Endothelial cell of umbilical vein (primary cell): ENCODE measurements at regions not wholly inside any gene's neighbourhood (a gene's known extent, or its start where the extent isn't known, plus 50 kb on each side); places are given as distances from the start of the nearest gene placed in this dataset.

Experiments used
- BruUV-seq: library from RNA; stranded (reverse); fragments of 400-500 nt; replicated peaks from 2 replicates; lab custom pipeline; 2021; lab: Mats Ljungman, UMichigan
- CTCF ChIA-PET: fragments of 300-600, 350-600 bp; sonication (Branson Sonifier 250); formaldehyde crosslinking; loops from one replicate; lab custom pipeline; 2021; ENCODE audit warnings: antibody characterized with exemption, inconsistent platforms; lab: Charles Lee
- POLR2A ChIA-PET: fragments of 300-600, 350-600 bp; sonication (Branson Sonifier 250); formaldehyde crosslinking; loops from one replicate; lab custom pipeline; 2021; ENCODE audit warnings: antibody characterized with exemption, inconsistent platforms; lab: Charles Lee
- DNase-seq: peaks from one replicate; pipeline ENCODE4 v3.0.0-alpha.2; 2011; ENCODE audit warnings: low read depth, low spot score
- FAIRE-seq: peaks from 2 replicates; lab custom pipeline; 2011; peaks lifted over from hg19 to GRCh38; lab: Jason Lieb, UNC
- H2AFZ ChIP-seq: 2 replicates; pipeline ENCODE4 v1.6.0; 2012; ENCODE audit warnings: low read depth, low read length, control low read depth, inconsistent platforms
- H3K27ac ChIP-seq: 2 replicates; pipeline ENCODE4 v1.5.1; 2011; ENCODE audit warnings: low read depth, mild to moderate bottlenecking, control low read depth, low read length, moderate library complexity; ENCODE audit not compliant: insufficient read depth
- H3K27me3 ChIP-seq, 2 experiments: 2 replicates each; pipeline versions ENCODE4 v1.6.0 to v1.6.1; 2011; ENCODE audit warnings: low read length in 2 of 2, mixed read lengths in 1 of 2; ENCODE audit not compliant: control insufficient read depth in 2 of 2, insufficient read depth in 2 of 2
- H3K36me3 ChIP-seq, 2 experiments: 2 replicates in 1 of 2; 3 replicates in 1 of 2; pipeline ENCODE4 v1.5.1; 2011; ENCODE audit warnings: low read length in 2 of 2, mild to moderate bottlenecking in 1 of 2, moderate library complexity in 1 of 2; ENCODE audit not compliant: control insufficient read depth in 2 of 2, insufficient read depth in 2 of 2; ENCODE audit errors: extremely low read depth in 1 of 2
- H3K4me1 ChIP-seq: 3 replicates; pipeline ENCODE4 v1.5.1; 2011; ENCODE audit warnings: mild to moderate bottlenecking, low read length; ENCODE audit not compliant: control insufficient read depth, insufficient read depth; ENCODE audit errors: extremely low read depth
- H3K4me2 ChIP-seq: 2 replicates; pipeline ENCODE4 v1.6.1; 2011; ENCODE audit warnings: low read length, control low read depth, mixed read lengths; ENCODE audit not compliant: insufficient read depth
- H3K4me3 ChIP-seq, 3 experiments: fragments of 200-600 bp in 1 of 3; sonication (generic), shearing (Covaris generic) in 1 of 3; replicated peaks in 1 of 3; 2 replicates each; pipeline ENCODE4 v1.5.1; 2011 to 2016; ENCODE audit warnings: control low read depth in 3 of 3, low read length in 3 of 3, mild to moderate bottlenecking in 2 of 3, inconsistent platforms in 1 of 3, low read depth in 1 of 3, moderate library complexity in 1 of 3; ENCODE audit not compliant: insufficient read depth in 1 of 3
- H3K79me2 ChIP-seq: 2 replicates; pipeline ENCODE4 v1.6.0; 2012; ENCODE audit warnings: low read length, inconsistent platforms; ENCODE audit not compliant: control insufficient read depth, insufficient read depth
- H3K9ac ChIP-seq: replicated peaks from 2 replicates; pipeline ENCODE3; 2011; ENCODE audit warnings: low read length, control low read depth; ENCODE audit not compliant: insufficient read depth; ENCODE audit errors: extremely low read depth
- H3K9me1 ChIP-seq: replicated peaks from 3 replicates; pipeline ENCODE4 v1.6.0; 2011; ENCODE audit warnings: mild to moderate bottlenecking, low read length; ENCODE audit not compliant: control insufficient read depth, insufficient read depth; ENCODE audit errors: extremely low read depth
- H3K9me3 ChIP-seq: replicated peaks from 2 replicates; pipeline ENCODE4 v1.5.1; 2012; ENCODE audit warnings: low read length, inconsistent platforms; ENCODE audit not compliant: control insufficient read depth, insufficient read depth
- H4K20me1 ChIP-seq: replicated peaks from 2 replicates; pipeline ENCODE3; 2011; ENCODE audit warnings: mild to moderate bottlenecking, low read length; ENCODE audit not compliant: control insufficient read depth, insufficient read depth; ENCODE audit errors: extremely low read depth
- EZH2 ChIP-seq: IDR thresholded peaks from 2 replicates; pipeline ENCODE4 v1.6.1; 2012; ENCODE audit warnings: borderline replicate concordance, low read depth, mild to moderate bottlenecking, moderate library complexity, low read length, inconsistent platforms; ENCODE audit not compliant: severe bottlenecking
- FOS ChIP-seq: IDR thresholded peaks from 2 replicates; pipeline ENCODE4 v1.6.1; 2011; ENCODE audit warnings: mild to moderate bottlenecking, low read length, moderate library complexity, borderline replicate concordance; ENCODE audit not compliant: insufficient read depth
- GATA2 ChIP-seq: IDR thresholded peaks from 2 replicates; pipeline ENCODE4 v1.7.0; 2011; ENCODE audit warnings: low read depth, mild to moderate bottlenecking, moderate library complexity, mixed read lengths, low read length; ENCODE audit not compliant: insufficient read length, insufficient read depth
- JUN ChIP-seq: IDR thresholded peaks from 2 replicates; pipeline ENCODE4 v1.6.1; 2011; ENCODE audit warnings: borderline replicate concordance, low read depth; ENCODE audit not compliant: insufficient read length, insufficient read depth
- MYC ChIP-seq: IDR thresholded peaks from one replicate; pipeline ENCODE4 v1.6.1; 2011; ENCODE audit warnings: mild to moderate bottlenecking, low read depth, low read length
- POLR2A ChIP-seq: IDR thresholded peaks from 2 replicates; pipeline ENCODE4 v1.6.1; 2012; ENCODE audit warnings: low read depth, mild to moderate bottlenecking, control low read depth, low read length
- POLR2AphosphoS5 ChIP-seq: IDR thresholded peaks from 2 replicates; pipeline ENCODE4 v1.6.1; 2012; ENCODE audit warnings: low read depth, mild to moderate bottlenecking, control low read depth, low read length, moderate library complexity; ENCODE audit not compliant: insufficient read depth
- dilution Hi-C: fragments of 300-500 bp; cut with MboI; formaldehyde crosslinking; loops from one replicate; pipeline ENCODE4 v1.15.0; 2019; ENCODE audit warnings: low sequenced_read_pairs; ENCODE audit not compliant: extremely low pct_ligation_motif_present
- intact Hi-C: fragments of 100-400 bp; cut with micrococcal nuclease; formaldehyde crosslinking; loops from one replicate; pipeline ENCODE4 v1.10.0; 2022
- TF ChIP-seq, protein P1 (sequence below): IDR thresholded peaks from 2 replicates; pipeline ENCODE4 v1.6.1; 2011; ENCODE audit not compliant: insufficient read depth, insufficient read length
- TF ChIP-seq, protein P2 (sequence below), 2 donors: IDR thresholded peaks; 1 replicate in 1 of 2; 2 replicates in 1 of 2; pipeline ENCODE4 v1.5.1; 2011; ENCODE audit warnings: low read length in 2 of 2, mild to moderate bottlenecking in 2 of 2, moderate library complexity in 2 of 2, control low read depth in 1 of 2, inconsistent platforms in 1 of 2, low read depth in 1 of 2; ENCODE audit not compliant: insufficient read depth in 1 of 2; ENCODE audit errors: extremely low read depth in 1 of 2

DNA sequence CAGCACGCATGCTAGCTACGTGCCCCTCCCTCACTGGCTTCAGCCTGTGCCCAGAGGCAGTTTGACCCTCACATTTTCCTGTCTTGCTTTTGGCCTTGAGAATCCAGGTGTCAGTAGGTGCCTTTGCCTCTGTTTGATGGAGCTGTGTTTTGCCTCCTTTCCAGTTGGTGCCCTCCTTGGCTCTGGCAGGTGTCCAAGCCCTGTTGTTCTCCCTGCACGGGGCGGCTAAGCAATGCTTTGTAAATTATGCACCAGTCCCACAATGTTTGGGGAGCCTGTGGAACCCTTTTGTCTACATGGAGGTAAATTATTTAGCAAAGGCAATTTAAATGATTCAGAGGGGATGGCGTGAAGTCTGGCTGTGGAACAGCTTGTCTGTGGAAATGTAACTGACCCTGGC lies 202.9 kb upstream of the BOD1L1 start:
- no peaks in the 10 kb centered on the region for H3K79me2 ChIP-seq
- no peaks in the 10 kb centered on the region for H3K27me3 ChIP-seq
- dilution Hi-C loops = no loop called here
- ChIA-PET POLR2A (no interaction called here), CTCF (no interaction called here)
- H2AFZ ChIP-seq = no peak overlapping the region
- no peak overlapping the region for H3K27ac ChIP-seq
- no TSS peak for BruUV-seq
- DNase-seq (no peak), FAIRE-seq (no peak)
- TF ChIP-seq, protein P1, sequence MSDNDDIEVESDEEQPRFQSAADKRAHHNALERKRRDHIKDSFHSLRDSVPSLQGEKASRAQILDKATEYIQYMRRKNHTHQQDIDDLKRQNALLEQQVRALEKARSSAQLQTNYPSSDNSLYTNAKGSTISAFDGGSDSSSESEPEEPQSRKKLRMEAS = no peak
- no peak for TF ChIP-seq MYC
- TF ChIP-seq POLR2AphosphoS5 = no peak
- TF ChIP-seq GATA2 = no peak
- no peak for TF ChIP-seq FOS
- TF ChIP-seq JUN = no peak
- TF ChIP-seq, protein P2, sequence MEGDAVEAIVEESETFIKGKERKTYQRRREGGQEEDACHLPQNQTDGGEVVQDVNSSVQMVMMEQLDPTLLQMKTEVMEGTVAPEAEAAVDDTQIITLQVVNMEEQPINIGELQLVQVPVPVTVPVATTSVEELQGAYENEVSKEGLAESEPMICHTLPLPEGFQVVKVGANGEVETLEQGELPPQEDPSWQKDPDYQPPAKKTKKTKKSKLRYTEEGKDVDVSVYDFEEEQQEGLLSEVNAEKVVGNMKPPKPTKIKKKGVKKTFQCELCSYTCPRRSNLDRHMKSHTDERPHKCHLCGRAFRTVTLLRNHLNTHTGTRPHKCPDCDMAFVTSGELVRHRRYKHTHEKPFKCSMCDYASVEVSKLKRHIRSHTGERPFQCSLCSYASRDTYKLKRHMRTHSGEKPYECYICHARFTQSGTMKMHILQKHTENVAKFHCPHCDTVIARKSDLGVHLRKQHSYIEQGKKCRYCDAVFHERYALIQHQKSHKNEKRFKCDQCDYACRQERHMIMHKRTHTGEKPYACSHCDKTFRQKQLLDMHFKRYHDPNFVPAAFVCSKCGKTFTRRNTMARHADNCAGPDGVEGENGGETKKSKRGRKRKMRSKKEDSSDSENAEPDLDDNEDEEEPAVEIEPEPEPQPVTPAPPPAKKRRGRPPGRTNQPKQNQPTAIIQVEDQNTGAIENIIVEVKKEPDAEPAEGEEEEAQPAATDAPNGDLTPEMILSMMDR (IDR thresholded peaks at IDR 0.05; ENCODE audit: extremely low read depth in 1 of 2, insufficient read depth in 1 of 2, low read depth in 1 of 2, low read length in 2 of 2) = no peak
- TF ChIP-seq EZH2 = no peak
- TF ChIP-seq POLR2A = no peak
- no peaks in the 10 kb centered on the region for H3K4me1 ChIP-seq
- no peaks in the 10 kb centered on the region for H4K20me1 ChIP-seq
- intact Hi-C loops = no loop called here
- H3K9me1 ChIP-seq = no peaks in the 10 kb centered on the region
- no peak overlapping the region for H3K4me2 ChIP-seq
- H3K9ac ChIP-seq = no peak overlapping the region
- H3K36me3 ChIP-seq = no peaks in the 10 kb centered on the region
- H3K9me3 ChIP-seq = no peaks in the 10 kb centered on the region
- no peak overlapping the region for H3K4me3 ChIP-seq
